SU-DHL-6 (cell line): ENCODE measurements at regions not wholly inside any gene's neighbourhood (a gene's known extent, or its start where the extent isn't known, plus 50 kb on each side); places are given as distances from the start of the nearest gene placed in this dataset.

Source experiments
- EZH2phosphoT487 ChIP-seq: fragments of 200-600 bp; sonication (generic), shearing (Covaris generic); conservative IDR thresholded peaks from 2 replicates; pipeline ENCODE4 v1.6.1; 2018; ENCODE audit warnings: mild to moderate bottlenecking, antibody characterized with exemption, low read length, moderate library complexity, mixed read lengths
- TF ChIP-seq, protein P1 (sequence below): fragments of 200-600 bp; sonication (generic); IDR thresholded peaks from one replicate; pipeline ENCODE4 v1.5.1; 2017; ENCODE audit warnings: antibody characterized with exemption, mild to moderate bottlenecking, low read length, moderate library complexity; ENCODE audit not compliant: insufficient read depth, poor library complexity, severe bottlenecking

GRCh38 chr1:181219938-181220337 lies 131.4 kb downstream of the IER5 start:
- TF ChIP-seq, protein P1, sequence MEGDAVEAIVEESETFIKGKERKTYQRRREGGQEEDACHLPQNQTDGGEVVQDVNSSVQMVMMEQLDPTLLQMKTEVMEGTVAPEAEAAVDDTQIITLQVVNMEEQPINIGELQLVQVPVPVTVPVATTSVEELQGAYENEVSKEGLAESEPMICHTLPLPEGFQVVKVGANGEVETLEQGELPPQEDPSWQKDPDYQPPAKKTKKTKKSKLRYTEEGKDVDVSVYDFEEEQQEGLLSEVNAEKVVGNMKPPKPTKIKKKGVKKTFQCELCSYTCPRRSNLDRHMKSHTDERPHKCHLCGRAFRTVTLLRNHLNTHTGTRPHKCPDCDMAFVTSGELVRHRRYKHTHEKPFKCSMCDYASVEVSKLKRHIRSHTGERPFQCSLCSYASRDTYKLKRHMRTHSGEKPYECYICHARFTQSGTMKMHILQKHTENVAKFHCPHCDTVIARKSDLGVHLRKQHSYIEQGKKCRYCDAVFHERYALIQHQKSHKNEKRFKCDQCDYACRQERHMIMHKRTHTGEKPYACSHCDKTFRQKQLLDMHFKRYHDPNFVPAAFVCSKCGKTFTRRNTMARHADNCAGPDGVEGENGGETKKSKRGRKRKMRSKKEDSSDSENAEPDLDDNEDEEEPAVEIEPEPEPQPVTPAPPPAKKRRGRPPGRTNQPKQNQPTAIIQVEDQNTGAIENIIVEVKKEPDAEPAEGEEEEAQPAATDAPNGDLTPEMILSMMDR: no peak
- no peak for TF ChIP-seq EZH2phosphoT487
